Loucy (cell line): ENCODE measurements at regions not wholly inside any gene's neighbourhood (a gene's known extent, or its start where the extent isn't known, plus 50 kb on each side); places are given as distances from the start of the nearest gene placed in this dataset.

Experiments
- EZH2phosphoT487 ChIP-seq: fragments of 200-600 bp; IDR thresholded peaks from 2 replicates; pipeline ENCODE4 v1.6.1; 2018; ENCODE audit warnings: antibody characterized with exemption, mild to moderate bottlenecking, moderate library complexity, borderline replicate concordance
- TF ChIP-seq, protein P1 (sequence below): fragments of 200-600 bp; sonication (generic); conservative IDR thresholded peaks from 2 replicates; pipeline ENCODE4 v1.5.1; 2014; ENCODE audit warnings: mild to moderate bottlenecking, antibody characterized with exemption, low read length

DNA sequence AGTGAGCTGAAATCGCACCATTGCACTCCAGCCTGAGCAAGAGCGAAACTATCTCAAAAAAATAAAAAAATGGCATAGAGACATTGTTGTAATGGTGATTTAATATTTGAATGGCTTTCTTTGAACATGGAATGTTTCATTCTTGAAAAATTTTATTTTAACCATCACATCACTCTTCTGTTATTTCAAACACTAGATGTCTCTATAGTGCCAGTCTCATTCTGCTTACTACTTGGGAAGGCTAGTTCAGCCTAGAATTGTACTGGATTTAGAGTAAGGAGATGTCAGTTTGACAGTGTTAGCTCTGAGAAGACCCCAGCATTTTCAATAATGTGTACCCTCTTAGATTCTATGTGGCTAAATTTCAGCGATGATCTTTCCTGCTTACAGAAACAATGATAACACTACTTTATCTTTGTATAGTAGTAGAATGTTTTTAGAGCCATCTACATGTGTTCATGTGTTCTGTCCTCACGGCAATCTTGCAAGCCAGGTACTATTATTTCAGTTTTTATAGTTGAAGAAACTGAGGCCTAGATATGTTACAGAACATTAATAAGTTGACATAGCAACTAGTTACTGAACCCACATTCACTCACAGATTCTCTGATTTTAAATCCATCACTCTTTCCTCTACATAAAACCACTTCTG lies 142.9 kb upstream of the ZSWIM2 start:
- TF ChIP-seq, protein P1, sequence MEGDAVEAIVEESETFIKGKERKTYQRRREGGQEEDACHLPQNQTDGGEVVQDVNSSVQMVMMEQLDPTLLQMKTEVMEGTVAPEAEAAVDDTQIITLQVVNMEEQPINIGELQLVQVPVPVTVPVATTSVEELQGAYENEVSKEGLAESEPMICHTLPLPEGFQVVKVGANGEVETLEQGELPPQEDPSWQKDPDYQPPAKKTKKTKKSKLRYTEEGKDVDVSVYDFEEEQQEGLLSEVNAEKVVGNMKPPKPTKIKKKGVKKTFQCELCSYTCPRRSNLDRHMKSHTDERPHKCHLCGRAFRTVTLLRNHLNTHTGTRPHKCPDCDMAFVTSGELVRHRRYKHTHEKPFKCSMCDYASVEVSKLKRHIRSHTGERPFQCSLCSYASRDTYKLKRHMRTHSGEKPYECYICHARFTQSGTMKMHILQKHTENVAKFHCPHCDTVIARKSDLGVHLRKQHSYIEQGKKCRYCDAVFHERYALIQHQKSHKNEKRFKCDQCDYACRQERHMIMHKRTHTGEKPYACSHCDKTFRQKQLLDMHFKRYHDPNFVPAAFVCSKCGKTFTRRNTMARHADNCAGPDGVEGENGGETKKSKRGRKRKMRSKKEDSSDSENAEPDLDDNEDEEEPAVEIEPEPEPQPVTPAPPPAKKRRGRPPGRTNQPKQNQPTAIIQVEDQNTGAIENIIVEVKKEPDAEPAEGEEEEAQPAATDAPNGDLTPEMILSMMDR: no peak
- no peak for TF ChIP-seq EZH2phosphoT487
